PC-9 (cell line): ENCODE measurements at regions not wholly inside any gene's neighbourhood (a gene's known extent, or its start where the extent isn't known, plus 50 kb on each side); places are given as distances from the start of the nearest gene placed in this dataset.

ENCODE experiments used
- BruUV-seq: library from RNA; stranded (reverse); fragments of 400-500 nt; replicated peaks from 2 replicates; lab custom pipeline; 2021; lab: Mats Ljungman, UMichigan
- CTCF ChIA-PET: fragments of 300-600 bp; sonication (Branson Sonifier 250); formaldehyde crosslinking; loops from one replicate; lab custom pipeline; 2022; ENCODE audit warnings: antibody characterized with exemption; lab: Charles Lee
- POLR2A ChIA-PET: fragments of 300-600 bp; sonication (Branson Sonifier 250); formaldehyde crosslinking; loops from one replicate; lab custom pipeline; 2022; ENCODE audit warnings: antibody characterized with exemption; ENCODE audit not compliant: unreplicated experiment; lab: Charles Lee
- DNase-seq, 2 experiments: peaks; one replicate each; pipeline versions ENCODE4 v3.0.0 to v3.0.0-alpha.2; 2015 to 2022; ENCODE audit warnings: mixed read lengths in 1 of 2
- H2AFZ ChIP-seq: fragments of 200-600 bp; sonication (generic); 2 replicates; pipeline ENCODE4 v1.8.1; 2017; ENCODE audit warnings: antibody characterized with exemption
- H3F3A ChIP-seq: fragments of 200-600 bp; sonication (generic); 2 replicates; pipeline ENCODE4 v1.8.1; 2017; ENCODE audit warnings: antibody characterized with exemption, mild to moderate bottlenecking, low read depth; ENCODE audit not compliant: insufficient read depth
- H3K27ac ChIP-seq: fragments of 200-600 bp; sonication (generic); 2 replicates; pipeline ENCODE4 v1.6.1; 2016; ENCODE audit warnings: mixed run types
- H3K27me3 ChIP-seq: fragments of 200-600 bp; sonication (generic); 2 replicates; pipeline ENCODE4 v1.6.1; 2016; ENCODE audit warnings: low read depth, mixed run types; ENCODE audit not compliant: insufficient read depth
- H3K36me3 ChIP-seq: fragments of 200-600 bp; sonication (generic); 2 replicates; pipeline ENCODE4 v1.6.1; 2016; ENCODE audit warnings: low read depth, mixed run types
- H3K4me1 ChIP-seq: fragments of 200-600 bp; sonication (generic); replicated peaks from 2 replicates; pipeline ENCODE4 v1.6.1; 2016; ENCODE audit warnings: mixed run types; ENCODE audit not compliant: insufficient read depth
- H3K4me2 ChIP-seq: fragments of 200-600 bp; sonication (generic); 2 replicates; pipeline ENCODE4 v1.6.1; 2017; ENCODE audit warnings: mixed run types
- H3K4me3 ChIP-seq: fragments of 200-600 bp; sonication (generic); 2 replicates; pipeline ENCODE4 v1.6.1; 2016; ENCODE audit warnings: mixed run types
- H3K79me2 ChIP-seq: fragments of 200-600 bp; sonication (generic); 2 replicates; pipeline ENCODE4 v1.6.1; 2017; ENCODE audit warnings: low read depth, mixed run types
- H3K9me2 ChIP-seq: fragments of 200-600 bp; sonication (generic); 2 replicates; pipeline ENCODE4 v1.8.1; 2017; ENCODE audit warnings: mild to moderate bottlenecking; ENCODE audit not compliant: insufficient read depth
- H3K9me3 ChIP-seq: fragments of 200-600 bp; sonication (generic); 2 replicates; pipeline ENCODE4 v1.8.1; 2016; ENCODE audit warnings: low read depth; ENCODE audit not compliant: insufficient read depth
- H4K20me1 ChIP-seq: fragments of 200-600 bp; sonication (generic); 2 replicates; pipeline ENCODE4 v1.8.1; 2017; ENCODE audit not compliant: insufficient read depth
- CTCF ChIP-seq: fragments of 200-600 bp; sonication (generic); conservative IDR thresholded peaks from 2 replicates; pipeline ENCODE4 v1.6.1; 2017; ENCODE audit warnings: mixed run types, antibody characterized with exemption, mild to moderate bottlenecking, moderate library complexity
- EZH2 ChIP-seq: fragments of 200-600 bp; sonication (generic); IDR thresholded peaks from 2 replicates; pipeline ENCODE4 v1.8.0; 2017; ENCODE audit warnings: antibody characterized with exemption, low read depth
- intact Hi-C: fragments of 100-400 bp; cut with micrococcal nuclease; formaldehyde crosslinking; loops from one replicate; pipeline ENCODE4 v1.10.0; 2022; ENCODE audit not compliant: unreplicated experiment

GRCh38 chr1:102262994-102263393, 266.3 kb upstream of the OLFM3 start:
- no peaks in the 10 kb centered on the region for H4K20me1 ChIP-seq
- DNase-seq: no peak
- H3K4me3 ChIP-seq: no peak overlapping the region
- ChIA-PET CTCF (no interaction called here), POLR2A (no interaction called here)
- no peak overlapping the region for H2AFZ ChIP-seq
- H3K79me2 ChIP-seq: no peaks in the 10 kb centered on the region
- H3K9me3 ChIP-seq: no peaks in the 10 kb centered on the region
- H3K4me1 ChIP-seq: no peaks in the 10 kb centered on the region
- no TSS peak for BruUV-seq
- no peak overlapping the region for H3K4me2 ChIP-seq
- no peak overlapping the region for H3K27ac ChIP-seq
- intact Hi-C loops: no loop called here
- H3K27me3 ChIP-seq: no peaks in the 10 kb centered on the region
- no peaks in the 10 kb centered on the region for H3F3A ChIP-seq
- H3K9me2 ChIP-seq: peaks cover 7% of the 10 kb centered on the region; the same call in 1 of the 2 replicates
- TF ChIP-seq EZH2 (no peak), CTCF (no peak)
- H3K36me3 ChIP-seq: no peaks in the 10 kb centered on the region

- H3K4me3 ChIP-seq: no peak overlapping the region
- H3K36me3 ChIP-seq: no peaks in the 10 kb centered on the region
- no peaks in the 10 kb centered on the region for H4K20me1 ChIP-seq
- H3K4me1 ChIP-seq: no peaks in the 10 kb centered on the region
- no peak overlapping the region for H3K4me2 ChIP-seq
- H3K9me2 ChIP-seq: no peaks in the 10 kb centered on the region; the same call in 1 of the 2 replicates
- TF ChIP-seq CTCF: no peak
- TF ChIP-seq EZH2: no peak
- intact Hi-C loops: no loop called here
- no peak for DNase-seq
- H3K9me3 ChIP-seq: no peaks in the 10 kb centered on the region
- no peaks in the 10 kb centered on the region for H3F3A ChIP-seq
- H3K79me2 ChIP-seq: no peaks in the 10 kb centered on the region
- ChIA-PET CTCF (no interaction called here), POLR2A (no interaction called here)
- no TSS peak for BruUV-seq
- no peaks in the 10 kb centered on the region for H3K27me3 ChIP-seq
- H2AFZ ChIP-seq: peak overlapping the region; percentile 31; the same call in 1 of the 2 replicates
- H3K27ac ChIP-seq: no peak overlapping the region
Observed at GRCh38 chr1:102252731-102253505, 256.2 kb upstream of the OLFM3 start.

- POLR2A ChIA-PET: no interaction called here
- Histone ChIP-seq H3K27ac (no peak overlapping the region), H3K4me2 (no peak overlapping the region), H3K36me3 (no peaks in the 10 kb centered on the region), H3F3A (no peaks in the 10 kb centered on the region), H3K9me3 (no peaks in the 10 kb centered on the region), H3K4me3 (no peak overlapping the region), H3K79me2 (no peaks in the 10 kb centered on the region), H4K20me1 (no peaks in the 10 kb centered on the region), H3K9me2 (no peaks in the 10 kb centered on the region), H2AFZ (no peak overlapping the region), H3K4me1 (no peaks in the 10 kb centered on the region), H3K27me3 (no peaks in the 10 kb centered on the region)
- TF ChIP-seq EZH2 (no peak), CTCF (no peak)
- BruUV-seq: no TSS peak
- CTCF ChIA-PET: no interaction called here
- intact Hi-C loops: no loop called here
- DNase-seq: no peak
Observed at GRCh38 chr1:102241431-102242338, 245.0 kb upstream of the OLFM3 start.
